ENCODE measurements at regions not wholly inside any gene's neighbourhood (a gene's known extent, or its start where the extent isn't known, plus 50 kb on each side); places are given as distances from the start of the nearest gene placed in this dataset.

GRCh38 chr5:123855609-123856008 lies 343.6 kb downstream of the CSNK1G3 start:
- no peaks in the 10 kb centered on the region for H3K4me1 ChIP-seq (ENCODE audit: insufficient read depth, low read length)
- H3K27me3 ChIP-seq (ENCODE audit: insufficient read depth, low read length), result no peaks in the 10 kb centered on the region
- no peaks in the 10 kb centered on the region for H3K23me2 ChIP-seq (ENCODE audit: insufficient read length, low read depth, low read length, poor library complexity, severe bottlenecking)
- H3K56ac ChIP-seq (ENCODE audit: insufficient read length, low read depth, low read length), result no peak overlapping the region
- no peak overlapping the region for H3K4me2 ChIP-seq (ENCODE audit: insufficient read depth, insufficient read length, low read length)
- no peak overlapping the region for H2BK5ac ChIP-seq (ENCODE audit: insufficient read length, low read length)
- H3K9ac ChIP-seq (ENCODE audit: extremely low read depth, insufficient read length, low read length), result no peak overlapping the region
- H3K14ac ChIP-seq (ENCODE audit: insufficient read depth, low read length), result no peak overlapping the region
- no peaks in the 10 kb centered on the region for H3K4me1 Mint-ChIP-seq
- no peaks in the 10 kb centered on the region for H3K79me2 ChIP-seq (ENCODE audit: insufficient read depth, low read length)
- no peaks in the 10 kb centered on the region for H4K20me1 ChIP-seq (ENCODE audit: control insufficient read depth, insufficient read depth, insufficient read length)
- DNase-seq, result no peak
- H4K5ac ChIP-seq (ENCODE audit: insufficient read length, low read depth, low read length), result no peak overlapping the region
- no peak overlapping the region for H3K27ac ChIP-seq (ENCODE audit: insufficient read length, low read depth, low read length)
- H3T11ph ChIP-seq (ENCODE audit: low read length), result no peak overlapping the region
- TF ChIP-seq CTCF (conservative IDR thresholded peaks at IDR 0.05), result no peak
- peaks cover 0 to 6% of the 10 kb centered on the region in 2 experiments; a peak in 3 of 5 replicates for H3K9me3 Mint-ChIP-seq
- no peak overlapping the region for H2AFZ ChIP-seq (ENCODE audit: low read length)
- H3K79me1 ChIP-seq (ENCODE audit: insufficient read depth, low read depth, low read length, poor library complexity, severe bottlenecking), result no peaks in the 10 kb centered on the region
- H3K4ac ChIP-seq (ENCODE audit: low read depth, low read length), result no peak overlapping the region
- no peak overlapping the region for H2BK12ac ChIP-seq (ENCODE audit: insufficient read length, low read depth, low read length)
- H3K23ac ChIP-seq (ENCODE audit: insufficient read length, low read depth, low read length), result no peak overlapping the region
- H3K4me3 Mint-ChIP-seq, result no peak overlapping the region
- no peak overlapping the region for H3K18ac ChIP-seq (ENCODE audit: insufficient read length, low read depth, low read length)
- H3K27ac Mint-ChIP-seq, result no peak overlapping the region
- peaks cover 2 to 6% (median 2%) of the 10 kb centered on the region in 3 experiments; a peak in 6 of 7 replicates for H3K36me3 Mint-ChIP-seq (ENCODE audit: insufficient read depth in 1 of 3, low read depth in 3 of 3)
- H2AK5ac ChIP-seq (ENCODE audit: insufficient read length, low read length), result no peak overlapping the region
- H3K27me3 Mint-ChIP-seq (ENCODE audit: low read depth), result no peaks in the 10 kb centered on the region
- no peak overlapping the region for H2BK20ac ChIP-seq (ENCODE audit: low read depth, low read length, poor library complexity, severe bottlenecking)
- H3K9me3 ChIP-seq (ENCODE audit: control insufficient read depth, low read depth, low read length), result no peaks in the 10 kb centered on the region
- no peak overlapping the region for H4K8ac ChIP-seq (replicated peaks; ENCODE audit: insufficient read length, low read depth, low read length)
- no peak overlapping the region for H4K91ac ChIP-seq (ENCODE audit: insufficient read length, low read depth, low read length)
- no peak overlapping the region for H2BK15ac ChIP-seq (ENCODE audit: low read depth, low read length)
- no peak overlapping the region for H2BK120ac ChIP-seq (ENCODE audit: low read depth, low read length, poor library complexity, severe bottlenecking)
